Gastroesophageal sphincter (tissue), 4 donors: ENCODE measurements at regions not wholly inside any gene's neighbourhood (a gene's known extent, or its start where the extent isn't known, plus 50 kb on each side); places are given as distances from the start of the nearest gene placed in this dataset.
"Not testable (repeated sequence)": the region's sequence is repeated elsewhere in the genome, so short reads cannot be mapped to it uniquely, and the experiment has no call there.

Source experiments
- ATAC-seq: fragments of 150-250 bp; one replicate; pipeline ENCODE4 v1.9.1; 2016; ENCODE audit warnings: mild to moderate bottlenecking, moderate library complexity
- H3K27ac ChIP-seq, 4 donors: fragments of 200-600 bp; sonication (generic) in 3 of 4; 1 replicate in 3 of 4; 2 replicates in 1 of 4; pipeline ENCODE4 v1.5.1; 2016 to 2019
- H3K27me3 ChIP-seq: fragments of 200-600 bp; sonication (generic); one replicate; pipeline ENCODE4 v1.5.1; 2019
- H3K36me3 ChIP-seq, 2 donors: fragments of 200-600 bp; sonication (generic); one replicate each; pipeline ENCODE4 v1.5.1; 2019; ENCODE audit warnings: control low read depth in 1 of 2
- H3K4me1 ChIP-seq, 3 donors: fragments of 200-600 bp; sonication (generic); 1 replicate in 2 of 3; 2 replicates in 1 of 3; pipeline ENCODE4 v1.5.1; 2016 to 2019; ENCODE audit warnings: control low read depth in 2 of 3
- H3K4me3 ChIP-seq, 2 donors: fragments of 200-600 bp; sonication (generic); one replicate each; pipeline ENCODE4 v1.5.1; 2019; ENCODE audit warnings: mild to moderate bottlenecking in 1 of 2, moderate library complexity in 1 of 2
- H3K9me3 ChIP-seq, 3 donors: fragments of 200-600 bp; sonication (generic); one replicate each; pipeline ENCODE4 v1.5.1; 2017 to 2019; ENCODE audit warnings: control low read depth in 2 of 3
- CTCF ChIP-seq, 4 experiments: fragments of 200-600 bp in 2 of 4; fragments of 450-650 bp in 2 of 4; sonication (generic) in 1 of 4; IDR thresholded peaks; one replicate each; pipeline ENCODE4 v1.5.1; 2017 to 2019; ENCODE audit warnings: antibody characterized with exemption in 4 of 4, mild to moderate bottlenecking in 2 of 4, moderate library complexity in 2 of 4
- EP300 ChIP-seq: sonication (generic); formaldehyde crosslinking; IDR thresholded peaks from one replicate; pipeline ENCODE4 v1.6.1; 2017; ENCODE audit warnings: antibody characterized with exemption, mild to moderate bottlenecking
- POLR2A ChIP-seq, 2 donors: fragments of 450-650 bp; IDR thresholded peaks; one replicate each; pipeline ENCODE4 v1.6.1; 2017; ENCODE audit warnings: antibody characterized with exemption in 2 of 2, mild to moderate bottlenecking in 2 of 2, moderate library complexity in 1 of 2
- POLR2AphosphoS5 ChIP-seq: sonication (generic); formaldehyde crosslinking; IDR thresholded peaks from one replicate; pipeline ENCODE4 v1.6.1; 2017; ENCODE audit warnings: antibody characterized with exemption
- WGBS, 2 donors: methylation state at CpG; one replicate each; pipeline ENCODE4 v1.1.5; 2018; ENCODE audit warnings: low coverage in 1 of 2; 5-methylcytosine and 5-hydroxymethylcytosine counted together

- WGBS, 2 donors, result 73 to 82% methylated on average over 8 of the region's 11 CpGs
- peaks cover 0 to 20% (median 5%) of the 10 kb centered on the region in 3 donors for H3K4me1 ChIP-seq
- H3K36me3 ChIP-seq, result no peaks in the 10 kb centered on the region
- H3K27ac ChIP-seq, result no peak overlapping the region
- H3K27me3 ChIP-seq, result no peaks in the 10 kb centered on the region
- TF ChIP-seq EP300 (no peak), CTCF (IDR thresholded peaks at IDR 0.05) (no peak), POLR2AphosphoS5 (no peak), POLR2A (IDR thresholded peaks at IDR 0.05) (no peak)
- no peak for ATAC-seq
- no peak overlapping the region for H3K4me3 ChIP-seq
- H3K9me3 ChIP-seq, result no peaks in the 10 kb centered on the region
Observed at GRCh38 chr6:10312445-10312844, 102.4 kb downstream of the TFAP2A start.

- H3K9me3 ChIP-seq, H3K27ac ChIP-seq, ATAC-seq, H3K36me3 ChIP-seq, H3K4me3 ChIP-seq, H3K27me3 ChIP-seq: not testable (repeated sequence)
- peaks cover 0 to 14% (median 5%) of the 10 kb centered on the region in 3 donors for H3K4me1 ChIP-seq
- 85 to 90% methylated on average over 5 to 13 of the region's 14 CpGs for WGBS, 2 donors
Observed at GRCh38 chr6:10311546-10312405, 103.1 kb downstream of the TFAP2A start.

- no peak overlapping the region for H3K27ac ChIP-seq
- H3K27me3 ChIP-seq, result no peaks in the 10 kb centered on the region
- H3K9me3 ChIP-seq, result no peaks in the 10 kb centered on the region
- TF ChIP-seq POLR2AphosphoS5 (no peak), POLR2A (IDR thresholded peaks at IDR 0.05) (no peak), EP300 (no peak), CTCF (IDR thresholded peaks at IDR 0.05) (no peak)
- WGBS, 2 donors, result 79 to 93% methylated on average over 9 of the region's 10 CpGs
- no peaks in the 10 kb centered on the region for H3K36me3 ChIP-seq
- peaks cover 0 to 5% (median 1%) of the 10 kb centered on the region in 3 donors for H3K4me1 ChIP-seq
- no peak for ATAC-seq
- no peak overlapping the region for H3K4me3 ChIP-seq
Observed at GRCh38 chr6:10310826-10311225, 104.0 kb downstream of the TFAP2A start.

- TF ChIP-seq POLR2A (IDR thresholded peaks at IDR 0.05) (no peak), EP300 (no peak), CTCF (IDR thresholded peaks at IDR 0.05) (no peak), POLR2AphosphoS5 (no peak)
- no peak overlapping the region for H3K4me3 ChIP-seq
- no peaks in the 10 kb centered on the region for H3K9me3 ChIP-seq
- H3K36me3 ChIP-seq, result no peaks in the 10 kb centered on the region
- H3K27me3 ChIP-seq, result no peaks in the 10 kb centered on the region
- no peak overlapping the region for H3K27ac ChIP-seq
- no peaks in the 10 kb centered on the region for H3K4me1 ChIP-seq
- WGBS, 2 donors, result 57 to 73% methylated on average over 4 of the region's 4 CpGs
- ATAC-seq, result no peak
Observed at GRCh38 chr6:10310330-10310653, 104.6 kb downstream of the TFAP2A start.

GRCh38 chr6:10309457-10310329, 105.2 kb downstream of the TFAP2A start:
- no peak overlapping the region for H3K27ac ChIP-seq
- no peaks in the 10 kb centered on the region for H3K4me1 ChIP-seq
- no peak overlapping the region for H3K4me3 ChIP-seq
- H3K27me3 ChIP-seq, result no peaks in the 10 kb centered on the region
- no peak for ATAC-seq
- no peaks in the 10 kb centered on the region for H3K9me3 ChIP-seq
- H3K36me3 ChIP-seq, result no peaks in the 10 kb centered on the region
- WGBS, 2 donors, result 44 to 59% methylated on average over 7 of the region's 7 CpGs
- TF ChIP-seq EP300, result no peak
- no peak for TF ChIP-seq POLR2A (IDR thresholded peaks at IDR 0.05)
- TF ChIP-seq POLR2AphosphoS5, result no peak
- TF ChIP-seq CTCF (IDR thresholded peaks at IDR 0.05), result no peak
